ENCODE measurements at regions not wholly inside any gene's neighbourhood (a gene's known extent, or its start where the extent isn't known, plus 50 kb on each side); places are given as distances from the start of the nearest gene placed in this dataset.

- no peaks in the 10 kb centered on the region for H3K27me3 ChIP-seq (ENCODE audit: control insufficient read depth, insufficient read depth, low read length)
- H3K4me3 ChIP-seq (ENCODE audit: low read depth, low read length): no peak overlapping the region
- H3K9me3 ChIP-seq (ENCODE audit: control insufficient read depth, insufficient read depth, low read length): no peaks in the 10 kb centered on the region
- no peaks in the 10 kb centered on the region for H3K4me1 ChIP-seq (ENCODE audit: control insufficient read depth, insufficient read depth, low read length)
- no peaks in the 10 kb centered on the region for H3K36me3 ChIP-seq (ENCODE audit: control insufficient read depth, insufficient read depth, low read length)
- H3K9ac ChIP-seq (ENCODE audit: low read depth, low read length): no peak overlapping the region
Observed at GRCh38 chrX:38999099-38999498, 197.8 kb downstream of the MID1IP1 start.

DNA sequence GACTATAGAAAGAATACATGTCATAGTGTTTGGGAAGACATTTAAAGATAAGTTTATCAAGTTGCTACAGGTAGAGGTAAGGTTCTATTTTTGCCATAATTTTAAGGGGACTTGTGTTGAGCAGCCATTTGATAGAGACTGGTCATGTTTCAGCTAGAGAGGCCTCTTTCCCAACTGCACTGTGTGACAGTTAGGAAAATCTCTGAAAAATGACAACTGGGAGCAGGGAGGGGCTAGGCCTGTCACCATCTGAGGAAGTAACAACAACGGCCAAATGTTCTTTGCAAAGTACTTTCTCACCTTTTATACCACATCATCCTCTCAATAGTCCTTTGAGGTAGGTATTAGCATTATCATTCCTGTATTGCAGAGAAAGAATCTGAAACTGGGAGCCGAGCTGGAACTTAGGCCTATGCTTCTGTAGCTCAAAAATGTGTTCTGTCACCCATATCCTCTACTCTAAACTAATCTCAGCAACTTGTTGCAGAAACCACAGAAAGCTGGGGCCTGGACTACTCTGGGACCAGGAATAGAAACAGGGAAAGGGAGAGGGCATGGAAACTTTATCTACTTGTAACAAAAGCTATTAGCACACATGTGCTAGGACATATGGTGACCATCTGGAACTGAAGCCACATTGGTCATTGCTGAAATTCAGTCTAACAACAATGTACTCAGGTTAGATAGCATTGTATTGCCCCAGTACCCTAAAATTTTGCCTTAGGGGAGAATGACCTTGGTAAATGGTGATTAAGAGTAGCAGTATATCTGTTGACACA is 198.9 kb downstream of the MID1IP1 start:
- Histone ChIP-seq H3K4me3 (ENCODE audit: low read depth, low read length) (no peak overlapping the region), H3K4me1 (ENCODE audit: control insufficient read depth, insufficient read depth, low read length) (no peaks in the 10 kb centered on the region), H3K36me3 (ENCODE audit: control insufficient read depth, insufficient read depth, low read length) (no peaks in the 10 kb centered on the region), H3K27me3 (ENCODE audit: control insufficient read depth, insufficient read depth, low read length) (no peaks in the 10 kb centered on the region), H3K9ac (ENCODE audit: low read depth, low read length) (no peak overlapping the region), H3K9me3 (ENCODE audit: control insufficient read depth, insufficient read depth, low read length) (no peaks in the 10 kb centered on the region)

GRCh38 chrX:39000802-39001201 is 199.5 kb downstream of the MID1IP1 start:
- H3K4me3 ChIP-seq (ENCODE audit: low read depth, low read length): no peak overlapping the region
- H3K9ac ChIP-seq (ENCODE audit: low read depth, low read length): no peak overlapping the region
- no peaks in the 10 kb centered on the region for H3K9me3 ChIP-seq (ENCODE audit: control insufficient read depth, insufficient read depth, low read length)
- H3K27me3 ChIP-seq (ENCODE audit: control insufficient read depth, insufficient read depth, low read length): no peaks in the 10 kb centered on the region
- H3K4me1 ChIP-seq (ENCODE audit: control insufficient read depth, insufficient read depth, low read length): no peaks in the 10 kb centered on the region
- no peaks in the 10 kb centered on the region for H3K36me3 ChIP-seq (ENCODE audit: control insufficient read depth, insufficient read depth, low read length)

- H3K4me1 ChIP-seq (ENCODE audit: control insufficient read depth, insufficient read depth, low read length): no peaks in the 10 kb centered on the region
- no peak overlapping the region for H3K4me3 ChIP-seq (ENCODE audit: low read depth, low read length)
- no peaks in the 10 kb centered on the region for H3K36me3 ChIP-seq (ENCODE audit: control insufficient read depth, insufficient read depth, low read length)
- H3K9ac ChIP-seq (ENCODE audit: low read depth, low read length): no peak overlapping the region
- no peaks in the 10 kb centered on the region for H3K9me3 ChIP-seq (ENCODE audit: control insufficient read depth, insufficient read depth, low read length)
- H3K27me3 ChIP-seq (ENCODE audit: control insufficient read depth, insufficient read depth, low read length): no peaks in the 10 kb centered on the region
Observed at GRCh38 chrX:39002466-39002865, 201.2 kb downstream of the MID1IP1 start.

DNA sequence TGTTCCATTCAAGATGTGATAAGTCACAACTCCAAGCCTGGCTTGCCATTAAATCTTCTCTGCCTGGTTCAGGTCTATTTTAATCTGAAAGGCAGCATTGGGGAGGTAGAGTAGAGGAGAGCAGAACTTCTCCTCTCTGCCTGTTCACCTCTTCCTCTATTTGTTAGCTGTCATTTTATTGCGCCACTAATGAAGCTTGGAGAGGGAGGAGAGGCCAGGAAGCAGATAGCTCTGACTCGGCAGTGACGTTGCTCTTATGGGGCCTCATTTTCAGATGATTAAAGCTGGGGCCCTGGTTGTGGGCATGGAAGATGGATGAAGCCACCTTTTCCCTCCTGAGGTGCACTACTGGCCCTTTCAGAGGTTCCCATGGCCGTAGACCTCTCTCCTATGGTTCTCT is 207.3 kb downstream of the MID1IP1 start:
- Histone ChIP-seq H3K36me3 (ENCODE audit: control insufficient read depth, insufficient read depth, low read length) (no peaks in the 10 kb centered on the region), H3K27me3 (ENCODE audit: control insufficient read depth, insufficient read depth, low read length) (no peaks in the 10 kb centered on the region), H3K9me3 (ENCODE audit: control insufficient read depth, insufficient read depth, low read length) (no peaks in the 10 kb centered on the region), H3K4me1 (ENCODE audit: control insufficient read depth, insufficient read depth, low read length) (no peaks in the 10 kb centered on the region), H3K9ac (ENCODE audit: low read depth, low read length) (no peak overlapping the region), H3K4me3 (ENCODE audit: low read depth, low read length) (no peak overlapping the region)

GRCh38 chrX:39011454-39012221 is 210.4 kb downstream of the MID1IP1 start:
- H3K9ac ChIP-seq (ENCODE audit: low read depth, low read length): no peak overlapping the region
- no peaks in the 10 kb centered on the region for H3K27me3 ChIP-seq (ENCODE audit: control insufficient read depth, insufficient read depth, low read length)
- no peaks in the 10 kb centered on the region for H3K4me1 ChIP-seq (ENCODE audit: control insufficient read depth, insufficient read depth, low read length)
- no peak overlapping the region for H3K4me3 ChIP-seq (ENCODE audit: low read depth, low read length)
- no peaks in the 10 kb centered on the region for H3K36me3 ChIP-seq (ENCODE audit: control insufficient read depth, insufficient read depth, low read length)
- H3K9me3 ChIP-seq (ENCODE audit: control insufficient read depth, insufficient read depth, low read length): no peaks in the 10 kb centered on the region

DNA sequence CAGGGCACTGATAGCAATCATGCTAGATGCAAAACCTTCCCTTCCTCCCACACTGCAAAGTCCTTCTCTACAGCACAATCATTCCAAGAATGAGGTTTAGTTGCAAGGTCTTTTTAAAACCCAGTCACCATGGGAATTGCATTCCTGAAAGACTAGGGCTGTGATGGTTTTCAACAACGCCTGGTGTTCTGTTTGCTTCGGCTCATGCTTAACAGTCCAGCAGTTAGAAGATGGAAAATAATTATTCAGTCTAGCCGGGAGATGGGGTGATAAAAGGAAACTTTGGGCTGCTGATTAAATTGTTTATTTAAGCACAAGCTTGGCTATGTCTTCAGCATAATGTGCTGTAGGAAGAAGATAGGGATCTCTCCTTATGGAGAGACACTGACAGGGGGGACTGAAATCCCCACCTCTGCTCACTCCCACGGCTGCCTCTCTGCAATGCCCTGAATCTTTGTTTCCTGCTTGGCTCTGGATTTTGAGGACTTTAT is 211.4 kb downstream of the MID1IP1 start:
- H3K4me3 ChIP-seq (ENCODE audit: low read depth, low read length): no peak overlapping the region
- H3K27me3 ChIP-seq (ENCODE audit: control insufficient read depth, insufficient read depth, low read length): no peaks in the 10 kb centered on the region
- H3K9me3 ChIP-seq (ENCODE audit: control insufficient read depth, insufficient read depth, low read length): no peaks in the 10 kb centered on the region
- H3K9ac ChIP-seq (ENCODE audit: low read depth, low read length): no peak overlapping the region
- no peaks in the 10 kb centered on the region for H3K4me1 ChIP-seq (ENCODE audit: control insufficient read depth, insufficient read depth, low read length)
- no peaks in the 10 kb centered on the region for H3K36me3 ChIP-seq (ENCODE audit: control insufficient read depth, insufficient read depth, low read length)

DNA sequence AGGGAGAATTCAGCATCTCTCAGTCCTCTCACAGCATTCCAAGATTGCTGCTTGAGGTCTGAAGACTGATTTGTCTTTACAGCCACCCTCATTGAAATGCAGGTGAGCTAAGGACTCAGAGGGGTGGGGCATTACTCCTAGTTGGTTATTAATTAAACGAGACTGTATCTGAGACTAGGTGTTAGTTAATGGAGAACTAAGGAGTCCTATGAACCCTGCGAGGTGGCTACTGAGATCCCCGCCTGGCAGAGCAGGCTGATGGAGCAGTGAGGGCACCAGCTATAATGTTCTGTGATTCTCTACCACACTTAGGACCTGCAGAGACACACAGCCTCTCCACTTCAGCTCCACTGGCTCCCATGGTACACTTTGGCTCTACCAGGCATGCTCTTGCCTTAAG is 215.3 kb downstream of the MID1IP1 start:
- no peaks in the 10 kb centered on the region for H3K4me1 ChIP-seq (ENCODE audit: control insufficient read depth, insufficient read depth, low read length)
- no peak overlapping the region for H3K9ac ChIP-seq (ENCODE audit: low read depth, low read length)
- no peaks in the 10 kb centered on the region for H3K27me3 ChIP-seq (ENCODE audit: control insufficient read depth, insufficient read depth, low read length)
- H3K9me3 ChIP-seq (ENCODE audit: control insufficient read depth, insufficient read depth, low read length): no peaks in the 10 kb centered on the region
- no peaks in the 10 kb centered on the region for H3K36me3 ChIP-seq (ENCODE audit: control insufficient read depth, insufficient read depth, low read length)
- no peak overlapping the region for H3K4me3 ChIP-seq (ENCODE audit: low read depth, low read length)

GRCh38 chrX:39017077-39017476 is 215.8 kb downstream of the MID1IP1 start:
- Histone ChIP-seq H3K4me3 (ENCODE audit: low read depth, low read length) (no peak overlapping the region), H3K9ac (ENCODE audit: low read depth, low read length) (no peak overlapping the region), H3K9me3 (ENCODE audit: control insufficient read depth, insufficient read depth, low read length) (no peaks in the 10 kb centered on the region), H3K36me3 (ENCODE audit: control insufficient read depth, insufficient read depth, low read length) (no peaks in the 10 kb centered on the region), H3K4me1 (ENCODE audit: control insufficient read depth, insufficient read depth, low read length) (no peaks in the 10 kb centered on the region), H3K27me3 (ENCODE audit: control insufficient read depth, insufficient read depth, low read length) (no peaks in the 10 kb centered on the region)

DNA sequence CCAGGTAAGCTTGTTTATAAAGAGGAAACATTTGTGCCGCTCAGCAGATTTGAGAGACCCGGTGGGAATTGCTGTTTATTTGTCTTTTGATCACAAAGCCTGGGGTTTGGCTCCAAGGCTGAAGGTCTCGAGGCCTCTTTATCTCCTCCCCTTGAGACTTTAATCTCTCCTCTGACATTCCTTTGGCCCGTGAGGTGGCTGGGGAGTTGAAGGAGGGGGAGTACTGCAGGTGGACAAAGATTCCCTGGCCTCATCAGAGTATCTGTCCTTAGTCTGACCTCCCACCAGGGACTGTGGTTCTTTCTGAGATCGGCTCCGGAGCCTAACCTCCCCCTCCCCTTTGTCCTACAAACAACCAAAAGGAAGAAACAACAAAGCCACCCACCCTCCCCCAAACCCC is 216.5 kb downstream of the MID1IP1 start:
- Histone ChIP-seq H3K9ac (ENCODE audit: low read depth, low read length) (no peak overlapping the region), H3K9me3 (ENCODE audit: control insufficient read depth, insufficient read depth, low read length) (no peaks in the 10 kb centered on the region), H3K4me1 (ENCODE audit: control insufficient read depth, insufficient read depth, low read length) (no peaks in the 10 kb centered on the region), H3K4me3 (ENCODE audit: low read depth, low read length) (no peak overlapping the region), H3K27me3 (ENCODE audit: control insufficient read depth, insufficient read depth, low read length) (no peaks in the 10 kb centered on the region), H3K36me3 (ENCODE audit: control insufficient read depth, insufficient read depth, low read length) (no peaks in the 10 kb centered on the region)

DNA sequence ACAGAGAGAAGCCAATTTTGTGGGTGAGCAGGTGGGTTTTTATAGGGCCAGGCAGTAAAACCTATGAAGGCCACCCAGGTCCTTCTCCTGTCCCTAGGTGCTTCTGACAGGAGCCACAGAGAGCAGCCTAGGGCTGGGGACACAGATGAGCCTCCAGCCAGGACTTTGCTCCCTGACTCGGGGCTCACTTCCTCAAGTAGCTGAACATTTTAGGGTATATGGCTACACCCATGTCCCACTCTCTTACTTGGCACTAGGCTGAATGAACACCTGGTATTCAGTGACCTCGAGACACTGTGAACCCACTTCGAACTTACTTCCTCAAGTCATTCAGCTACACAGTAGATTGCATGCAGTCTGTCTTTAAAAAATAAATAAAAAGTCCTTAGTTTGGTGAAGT is 217.3 kb downstream of the MID1IP1 start:
- Histone ChIP-seq H3K36me3 (ENCODE audit: control insufficient read depth, insufficient read depth, low read length) (no peaks in the 10 kb centered on the region), H3K4me3 (ENCODE audit: low read depth, low read length) (no peak overlapping the region), H3K9ac (ENCODE audit: low read depth, low read length) (no peak overlapping the region), H3K9me3 (ENCODE audit: control insufficient read depth, insufficient read depth, low read length) (no peaks in the 10 kb centered on the region), H3K27me3 (ENCODE audit: control insufficient read depth, insufficient read depth, low read length) (no peaks in the 10 kb centered on the region), H3K4me1 (ENCODE audit: control insufficient read depth, insufficient read depth, low read length) (no peaks in the 10 kb centered on the region)

DNA sequence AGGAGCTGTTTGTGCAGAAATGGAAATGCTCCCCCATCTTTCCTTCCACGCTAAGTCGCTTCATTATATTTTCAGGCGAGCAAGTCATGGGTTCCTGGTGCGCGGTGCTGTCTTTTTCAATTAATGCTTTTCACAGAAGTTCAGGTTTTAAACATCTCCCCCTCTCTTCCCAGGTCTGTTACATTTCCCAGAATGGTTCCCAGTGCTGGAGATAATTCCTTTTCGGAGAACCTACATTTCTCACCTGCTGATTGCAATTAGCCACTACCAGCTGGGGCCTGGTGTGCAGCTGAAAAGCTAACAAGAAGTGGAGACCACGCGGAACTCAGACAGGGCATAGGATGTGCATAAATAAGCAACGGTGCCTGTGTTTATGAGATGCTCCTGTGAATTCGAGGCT is 217.8 kb downstream of the MID1IP1 start:
- Histone ChIP-seq H3K9me3 (ENCODE audit: control insufficient read depth, insufficient read depth, low read length) (no peaks in the 10 kb centered on the region), H3K4me3 (ENCODE audit: low read depth, low read length) (no peak overlapping the region), H3K4me1 (ENCODE audit: control insufficient read depth, insufficient read depth, low read length) (no peaks in the 10 kb centered on the region), H3K36me3 (ENCODE audit: control insufficient read depth, insufficient read depth, low read length) (no peaks in the 10 kb centered on the region), H3K27me3 (ENCODE audit: control insufficient read depth, insufficient read depth, low read length) (no peaks in the 10 kb centered on the region), H3K9ac (ENCODE audit: low read depth, low read length) (no peak overlapping the region)
